ENCODE measurements at regions not wholly inside any gene's neighbourhood (a gene's known extent, or its start where the extent isn't known, plus 50 kb on each side); places are given as distances from the start of the nearest gene placed in this dataset.

DNA sequence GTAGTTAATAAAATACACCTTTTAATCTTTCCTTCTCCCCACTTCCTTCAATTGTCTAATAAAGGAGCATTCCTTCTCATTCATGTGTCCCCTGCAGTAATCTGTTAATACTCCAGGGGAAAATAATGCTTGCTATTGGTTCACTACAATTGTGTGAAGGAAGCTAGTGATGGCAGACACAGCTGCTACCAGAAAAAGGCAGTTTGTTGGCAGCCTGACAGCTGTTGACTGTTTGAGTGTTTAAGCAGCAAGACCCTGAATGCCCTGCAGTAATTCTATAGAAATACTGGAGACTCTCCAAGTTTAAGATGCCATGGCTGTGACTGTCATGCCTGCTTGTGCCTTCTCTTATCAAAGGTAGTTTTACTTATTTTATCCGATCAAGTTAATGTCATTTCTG, 359.5 kb downstream of the C4orf33 start:
- TF ChIP-seq GATA2 (IDR thresholded peaks at IDR 0.05; ENCODE audit: low read depth, low read length): no peak
- TF ChIP-seq GATA3 (IDR thresholded peaks at IDR 0.05; ENCODE audit: low read depth, low read length): no peak
